ENCODE measurements at regions not wholly inside any gene's neighbourhood (a gene's known extent, or its start where the extent isn't known, plus 50 kb on each side); places are given as distances from the start of the nearest gene placed in this dataset.

DNA sequence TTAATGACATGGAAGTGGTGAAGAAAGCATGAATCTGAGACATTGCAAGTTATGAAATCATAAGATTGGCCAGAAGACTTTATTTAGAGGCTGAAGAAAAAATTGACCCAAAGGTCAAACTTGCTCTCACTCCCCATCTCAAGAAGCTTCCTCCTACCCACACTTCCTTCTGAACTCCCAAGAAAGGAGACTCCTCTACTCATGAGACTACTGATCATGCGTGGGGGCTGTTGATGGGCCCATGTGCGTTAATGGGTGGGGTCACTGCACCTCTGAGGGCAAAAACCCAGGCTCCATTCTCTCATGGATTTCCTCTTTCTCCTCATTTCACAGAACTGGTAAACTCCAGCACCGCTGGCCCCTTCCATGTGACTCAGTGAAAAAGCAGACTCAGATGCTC, 470.6 kb upstream of the ARID1B start:
- no peak for TF ChIP-seq CTCF (IDR thresholded peaks at IDR 0.05)
- TF ChIP-seq POLR2A (IDR thresholded peaks at IDR 0.05) = no peak

All from breast epithelium (tissue), 3 donors.